Activated CD4-positive, alpha-beta T cell treated with anti-CD3 and anti-CD28 coated beads, Interleukin-2, Interleukin-4, amounts not matched to agents 100 ng/mL and 50 ng/mL, durations not matched to agents 16 hours and 8 hours (primary cell): ENCODE measurements at regions not wholly inside any gene's neighbourhood (a gene's known extent, or its start where the extent isn't known, plus 50 kb on each side); places are given as distances from the start of the nearest gene placed in this dataset.
"Not testable (repeated sequence)": the region's sequence is repeated elsewhere in the genome, so short reads cannot be mapped to it uniquely, and the experiment has no call there.

Experiments
- DNase-seq: peaks from one replicate; pipeline ENCODE4 v3.0.0-alpha.2; 2020; ENCODE audit warnings: low spot score

DNA sequence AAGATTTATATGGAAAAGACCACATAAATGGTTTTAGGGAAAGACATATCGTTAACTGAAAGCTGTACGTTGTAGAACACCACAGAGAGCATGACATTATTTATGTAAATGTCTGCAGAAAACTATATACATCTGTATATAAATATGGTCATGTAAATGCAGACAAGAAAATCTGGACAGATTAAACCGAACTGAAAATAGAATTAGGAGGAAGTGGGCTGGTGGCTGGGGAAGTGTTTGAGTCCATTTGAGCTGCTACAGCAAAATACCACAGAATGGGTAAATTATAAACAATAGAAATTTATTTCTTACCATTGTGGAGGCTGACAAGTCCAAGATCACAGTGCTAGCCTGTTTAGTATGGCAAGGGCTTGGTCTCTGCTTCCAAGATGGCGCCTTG is 56.3 kb upstream of the USP6NL start:
- no peak for DNase-seq

DNA sequence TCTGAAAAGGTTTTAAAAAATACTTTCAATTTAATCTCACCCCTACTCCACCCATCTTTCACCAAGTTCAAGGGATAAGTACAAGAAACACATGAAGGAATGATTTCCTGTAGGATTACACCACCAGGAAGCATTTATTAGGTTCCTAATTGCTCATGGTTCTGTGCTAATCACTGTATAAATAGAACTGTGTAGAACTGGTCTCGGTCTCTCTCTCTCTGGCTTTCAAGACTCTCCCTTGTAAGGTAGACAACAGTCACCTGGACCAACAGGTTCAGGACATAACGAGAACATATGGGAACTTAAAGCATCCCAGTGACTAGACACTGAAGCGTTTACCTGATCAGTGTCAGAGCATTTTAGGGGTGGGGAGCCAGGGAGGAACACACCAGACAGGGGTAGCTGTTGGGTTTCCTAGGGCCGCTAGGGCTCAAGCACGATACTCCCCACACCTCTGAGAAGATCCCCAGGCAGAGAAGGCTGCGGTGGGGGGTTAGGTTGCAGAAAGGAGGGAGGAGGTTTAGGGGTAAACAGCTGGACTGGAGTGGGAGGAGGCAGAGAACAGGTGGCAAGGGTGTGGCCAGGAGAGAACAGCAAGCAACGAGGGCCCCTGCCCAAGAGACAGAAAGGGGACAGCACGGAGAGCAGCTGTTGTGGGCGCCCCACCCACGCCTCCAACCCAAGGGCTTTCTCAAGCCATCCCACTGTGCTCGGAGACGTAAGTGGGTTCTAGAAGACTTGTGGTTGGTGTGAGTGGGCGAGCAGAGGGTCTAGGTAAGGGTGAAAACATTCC is 52.5 kb upstream of the USP6NL start:
- DNase-seq: no peak

DNA sequence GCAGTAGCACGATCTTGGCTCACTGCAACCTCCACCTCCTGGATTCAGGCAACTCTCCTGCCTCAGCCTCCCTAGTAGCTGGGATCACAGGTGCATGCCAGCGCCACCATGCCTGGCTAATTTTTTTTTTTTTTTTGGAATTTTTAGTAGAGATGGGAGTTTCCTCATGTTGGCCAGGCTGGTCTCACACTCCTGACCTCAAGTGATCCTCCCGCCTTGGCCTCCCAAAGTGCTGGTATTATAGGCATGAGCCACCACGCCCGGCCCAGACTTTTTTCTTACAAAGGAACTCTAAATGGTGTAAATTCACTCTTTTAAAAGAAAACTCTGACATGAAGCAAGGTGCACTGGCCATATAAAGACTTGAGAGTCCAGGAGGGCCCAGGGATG is 51.7 kb upstream of the USP6NL start:
- not testable (repeated sequence) for DNase-seq

DNA sequence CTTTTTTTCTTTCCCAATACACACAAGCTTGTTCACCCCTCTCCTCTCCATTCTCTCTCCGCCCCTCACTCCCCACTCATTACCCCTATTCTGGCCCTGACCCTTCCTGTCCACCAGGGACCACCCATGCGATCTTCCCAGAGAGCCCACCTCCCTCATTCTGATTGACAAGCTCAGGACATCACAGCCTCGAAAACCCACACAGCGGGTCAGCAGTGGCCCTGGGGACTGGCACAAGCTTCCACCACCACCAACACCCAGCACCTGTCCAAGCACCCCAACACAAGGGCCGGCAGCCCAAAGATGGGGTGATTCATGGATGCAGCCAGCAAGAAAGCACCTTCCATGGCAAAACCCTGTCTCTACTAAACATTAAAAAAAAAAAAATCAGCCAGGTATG is 50.0 kb upstream of the USP6NL start:
- DNase-seq: no peak
